ENCODE measurements at regions not wholly inside any gene's neighbourhood (a gene's known extent, or its start where the extent isn't known, plus 50 kb on each side); places are given as distances from the start of the nearest gene placed in this dataset.

GRCh38 chr4:96149894-96150293, 310.0 kb downstream of the PDHA2 start:
- no peaks in the 10 kb centered on the region for H3K9me3 Mint-ChIP-seq
- no peaks in the 10 kb centered on the region for H3K4me1 Mint-ChIP-seq
- no peak overlapping the region for H3K4me3 Mint-ChIP-seq
- no peaks in the 10 kb centered on the region for H3K36me3 Mint-ChIP-seq (ENCODE audit: low read depth)
- no peak for ATAC-seq (replicated peaks)
- no peaks in the 10 kb centered on the region for H3K27me3 Mint-ChIP-seq
- no peak overlapping the region for H3K27ac Mint-ChIP-seq

- H3K36me3 Mint-ChIP-seq (ENCODE audit: low read depth) = no peaks in the 10 kb centered on the region
- H3K9me3 Mint-ChIP-seq = no peaks in the 10 kb centered on the region
- ATAC-seq (replicated peaks) = no peak
- H3K4me1 Mint-ChIP-seq = no peaks in the 10 kb centered on the region
- H3K27ac Mint-ChIP-seq = no peak overlapping the region
- no peak overlapping the region for H3K4me3 Mint-ChIP-seq
- H3K27me3 Mint-ChIP-seq = no peaks in the 10 kb centered on the region
These were observed 310.6 kb downstream of the PDHA2 start for GRCh38 chr4:96150466-96150865.

GRCh38 chr4:96152824-96153223, 312.9 kb downstream of the PDHA2 start:
- H3K27me3 Mint-ChIP-seq = no peaks in the 10 kb centered on the region
- H3K4me3 Mint-ChIP-seq = no peak overlapping the region
- no peaks in the 10 kb centered on the region for H3K9me3 Mint-ChIP-seq
- no peak for ATAC-seq (replicated peaks)
- no peaks in the 10 kb centered on the region for H3K4me1 Mint-ChIP-seq
- H3K27ac Mint-ChIP-seq = no peak overlapping the region
- no peaks in the 10 kb centered on the region for H3K36me3 Mint-ChIP-seq (ENCODE audit: low read depth)

GRCh38 chr4:96154676-96155075, 314.8 kb downstream of the PDHA2 start:
- ATAC-seq (replicated peaks) = no peak
- no peaks in the 10 kb centered on the region for H3K27me3 Mint-ChIP-seq
- H3K9me3 Mint-ChIP-seq = no peaks in the 10 kb centered on the region
- no peaks in the 10 kb centered on the region for H3K4me1 Mint-ChIP-seq
- no peaks in the 10 kb centered on the region for H3K36me3 Mint-ChIP-seq (ENCODE audit: low read depth)
- H3K4me3 Mint-ChIP-seq = no peak overlapping the region
- H3K27ac Mint-ChIP-seq = no peak overlapping the region

GRCh38 chr4:96162636-96163035, 322.7 kb downstream of the PDHA2 start:
- no peaks in the 10 kb centered on the region for H3K36me3 Mint-ChIP-seq (ENCODE audit: low read depth)

GRCh38 chr4:96164814-96165351, 325.0 kb downstream of the PDHA2 start:
- H3K27me3 Mint-ChIP-seq = no peaks in the 10 kb centered on the region
- no peak overlapping the region for H3K4me3 Mint-ChIP-seq
- H3K36me3 Mint-ChIP-seq (ENCODE audit: low read depth) = no peaks in the 10 kb centered on the region
- no peaks in the 10 kb centered on the region for H3K9me3 Mint-ChIP-seq
- no peak overlapping the region for H3K27ac Mint-ChIP-seq
- no peaks in the 10 kb centered on the region for H3K4me1 Mint-ChIP-seq
- no peak for ATAC-seq (replicated peaks)

More at GRCh38 chr4:96162636-96163035, 322.7 kb downstream of the PDHA2 start:
- Mint-ChIP-seq H3K4me1 (no peaks in the 10 kb centered on the region), H3K27me3 (no peaks in the 10 kb centered on the region), H3K27ac (no peak overlapping the region), H3K4me3 (no peak overlapping the region), H3K9me3 (no peaks in the 10 kb centered on the region)
- ATAC-seq (replicated peaks) = no peak

GRCh38 chr4:96166806-96167205, 326.9 kb downstream of the PDHA2 start:
- Mint-ChIP-seq H3K27ac (no peak overlapping the region), H3K4me3 (no peak overlapping the region), H3K36me3 (ENCODE audit: low read depth) (no peaks in the 10 kb centered on the region), H3K9me3 (no peaks in the 10 kb centered on the region), H3K4me1 (no peaks in the 10 kb centered on the region), H3K27me3 (no peaks in the 10 kb centered on the region)
- ATAC-seq (replicated peaks) = no peak

- no peaks in the 10 kb centered on the region for H3K4me1 Mint-ChIP-seq
- no peaks in the 10 kb centered on the region for H3K27me3 Mint-ChIP-seq
- H3K27ac Mint-ChIP-seq = no peak overlapping the region
- no peak overlapping the region for H3K4me3 Mint-ChIP-seq
- no peak for ATAC-seq (replicated peaks)
- H3K9me3 Mint-ChIP-seq = no peaks in the 10 kb centered on the region
- no peaks in the 10 kb centered on the region for H3K36me3 Mint-ChIP-seq (ENCODE audit: low read depth)
These were observed 330.3 kb downstream of the PDHA2 start for GRCh38 chr4:96170198-96170597.

GRCh38 chr4:96173756-96174155, 333.9 kb downstream of the PDHA2 start:
- H3K4me3 Mint-ChIP-seq = no peak overlapping the region
- H3K27me3 Mint-ChIP-seq = no peaks in the 10 kb centered on the region
- H3K4me1 Mint-ChIP-seq = no peaks in the 10 kb centered on the region
- H3K27ac Mint-ChIP-seq = no peak overlapping the region
- no peak for ATAC-seq (replicated peaks)
- H3K36me3 Mint-ChIP-seq (ENCODE audit: low read depth) = no peaks in the 10 kb centered on the region
- no peaks in the 10 kb centered on the region for H3K9me3 Mint-ChIP-seq

- Mint-ChIP-seq H3K4me1 (no peaks in the 10 kb centered on the region), H3K27ac (no peak overlapping the region), H3K27me3 (no peaks in the 10 kb centered on the region), H3K9me3 (no peaks in the 10 kb centered on the region), H3K4me3 (no peak overlapping the region), H3K36me3 (ENCODE audit: low read depth) (no peaks in the 10 kb centered on the region)
- ATAC-seq (replicated peaks) = no peak
These were observed 336.0 kb downstream of the PDHA2 start for GRCh38 chr4:96175871-96176270.

GRCh38 chr4:96183611-96184010, 343.7 kb downstream of the PDHA2 start:
- Mint-ChIP-seq H3K27me3 (no peaks in the 10 kb centered on the region), H3K4me3 (no peak overlapping the region), H3K9me3 (no peaks in the 10 kb centered on the region), H3K36me3 (ENCODE audit: low read depth) (no peaks in the 10 kb centered on the region), H3K27ac (no peak overlapping the region), H3K4me1 (no peaks in the 10 kb centered on the region)
- ATAC-seq (replicated peaks) = no peak

- H3K4me3 Mint-ChIP-seq = no peak overlapping the region
- no peaks in the 10 kb centered on the region for H3K27me3 Mint-ChIP-seq
- H3K4me1 Mint-ChIP-seq = no peaks in the 10 kb centered on the region
- H3K27ac Mint-ChIP-seq = no peak overlapping the region
- H3K9me3 Mint-ChIP-seq = no peaks in the 10 kb centered on the region
- ATAC-seq (replicated peaks) = no peak
- H3K36me3 Mint-ChIP-seq (ENCODE audit: low read depth) = no peaks in the 10 kb centered on the region
These were observed 346.7 kb downstream of the PDHA2 start for GRCh38 chr4:96186593-96186992.

- no peak for ATAC-seq (replicated peaks)
- Mint-ChIP-seq H3K4me3 (no peak overlapping the region), H3K9me3 (no peaks in the 10 kb centered on the region), H3K27me3 (no peaks in the 10 kb centered on the region), H3K4me1 (no peaks in the 10 kb centered on the region), H3K36me3 (ENCODE audit: low read depth) (no peaks in the 10 kb centered on the region), H3K27ac (no peak overlapping the region)
These were observed 349.9 kb downstream of the PDHA2 start for GRCh38 chr4:96189761-96190160.

GRCh38 chr4:96193061-96193460, 353.2 kb downstream of the PDHA2 start:
- Mint-ChIP-seq H3K27me3 (no peaks in the 10 kb centered on the region), H3K4me1 (no peaks in the 10 kb centered on the region), H3K36me3 (ENCODE audit: low read depth) (no peaks in the 10 kb centered on the region), H3K9me3 (peaks cover 3% of the 10 kb centered on the region), H3K4me3 (no peak overlapping the region), H3K27ac (no peak overlapping the region)
- ATAC-seq (replicated peaks) = no peak

GRCh38 chr4:96194993-96195392, 355.1 kb downstream of the PDHA2 start:
- ATAC-seq (replicated peaks) = no peak
- Mint-ChIP-seq H3K9me3 (peaks cover 3% of the 10 kb centered on the region), H3K4me3 (no peak overlapping the region)

More at GRCh38 chr4:96194993-96195392, 355.1 kb downstream of the PDHA2 start:
- H3K27me3 Mint-ChIP-seq = no peaks in the 10 kb centered on the region
- no peak overlapping the region for H3K27ac Mint-ChIP-seq
- no peaks in the 10 kb centered on the region for H3K4me1 Mint-ChIP-seq
- no peaks in the 10 kb centered on the region for H3K36me3 Mint-ChIP-seq (ENCODE audit: low read depth)
